HEK293T (cell line): ENCODE measurements at regions not wholly inside any gene's neighbourhood (a gene's known extent, or its start where the extent isn't known, plus 50 kb on each side); places are given as distances from the start of the nearest gene placed in this dataset.

Experiments used
- CTCF ChIA-PET: fragments of 350-600 bp; formaldehyde crosslinking; extraction: SDS; loops from one replicate; lab custom pipeline; 2021; ENCODE audit warnings: antibody characterized with exemption, inconsistent platforms; lab: Yijun Ruan, JAX
- POLR2A ChIA-PET: fragments of 350-600 bp; formaldehyde crosslinking; extraction: SDS; loops from one replicate; lab custom pipeline; 2020; ENCODE audit warnings: antibody characterized with exemption, inconsistent platforms; lab: Yijun Ruan, JAX
- DNase-seq: peaks from one replicate; pipeline ENCODE4 v3.0.0; 2012; ENCODE audit warnings: mixed read lengths; ENCODE audit errors: extremely low spot score
- ARNT ChIP-seq: fragments of 450-650 bp; IDR thresholded peaks from 2 replicates; pipeline ENCODE4 v1.6.1; 2017; ENCODE audit warnings: mild to moderate bottlenecking
- BHLHE40 ChIP-seq: fragments of 450-650 bp; IDR thresholded peaks from 2 replicates; pipeline ENCODE4 v1.6.1; 2016; ENCODE audit warnings: mild to moderate bottlenecking, moderate library complexity, borderline replicate concordance
- CTBP1 ChIP-seq: fragments of 450-650 bp; IDR thresholded peaks from 2 replicates; pipeline ENCODE4 v1.6.1; 2016; ENCODE audit warnings: borderline replicate concordance
- ELF4 ChIP-seq: fragments of 450-650 bp; IDR thresholded peaks from 2 replicates; pipeline ENCODE4 v1.6.1; 2017; ENCODE audit warnings: antibody characterized with exemption
- FOXA1 ChIP-seq: fragments of 450-650 bp; IDR thresholded peaks from 2 replicates; pipeline ENCODE4 v1.6.1; 2016; ENCODE audit warnings: mild to moderate bottlenecking
- FOXK2 ChIP-seq: fragments of 450-650 bp; IDR thresholded peaks from 2 replicates; pipeline ENCODE4 v1.6.1; 2016; ENCODE audit warnings: mild to moderate bottlenecking
- FOXM1 ChIP-seq: fragments of 450-650 bp; IDR thresholded peaks from 2 replicates; pipeline ENCODE4 v1.6.1; 2017; ENCODE audit warnings: mild to moderate bottlenecking, borderline replicate concordance
- HDGF ChIP-seq: fragments of 450-650 bp; IDR thresholded peaks from 2 replicates; pipeline ENCODE4 v1.6.1; 2017; ENCODE audit warnings: antibody characterized with exemption, borderline replicate concordance
- L3MBTL2 ChIP-seq: fragments of 450-650 bp; conservative IDR thresholded peaks from 2 replicates; pipeline ENCODE4 v1.6.1; 2016; ENCODE audit warnings: mild to moderate bottlenecking
- LEF1 ChIP-seq: fragments of 450-650 bp; IDR thresholded peaks from 2 replicates; pipeline ENCODE4 v1.6.1; 2017; ENCODE audit warnings: mild to moderate bottlenecking, borderline replicate concordance
- NFRKB ChIP-seq: fragments of 450-650 bp; IDR thresholded peaks from 2 replicates; pipeline ENCODE4 v1.6.1; 2016; ENCODE audit warnings: mild to moderate bottlenecking, moderate library complexity
- PKNOX1 ChIP-seq: fragments of 450-650 bp; IDR thresholded peaks from 2 replicates; pipeline ENCODE4 v1.6.1; 2016
- SP1 ChIP-seq: fragments of 450-650 bp; IDR thresholded peaks from 2 replicates; pipeline ENCODE4 v1.6.1; 2017
- SUZ12 ChIP-seq: fragments of 450-650 bp; IDR thresholded peaks from 2 replicates; pipeline ENCODE4 v1.6.1; 2016; ENCODE audit warnings: mild to moderate bottlenecking
- TARDBP ChIP-seq: fragments of 450-650 bp; IDR thresholded peaks from 2 replicates; pipeline ENCODE4 v1.6.1; 2016
- ZNF384 ChIP-seq: fragments of 450-650 bp; IDR thresholded peaks from 2 replicates; pipeline ENCODE4 v1.6.1; 2016

GRCh38 chrX:124690495-124690894 is 344.1 kb downstream of the SH2D1A start:
- ChIA-PET CTCF (no interaction called here), POLR2A (no interaction called here)
- no peak for DNase-seq
- TF ChIP-seq ZNF384 (no peak), BHLHE40 (no peak), NFRKB (no peak), L3MBTL2 (no peak), PKNOX1 (no peak), FOXK2 (no peak), LEF1 (no peak), SUZ12 (no peak), ELF4 (no peak), HDGF (no peak), SP1 (no peak), TARDBP (no peak), CTBP1 (no peak)

GRCh38 chrX:124699876-124700275 is 353.5 kb downstream of the SH2D1A start:
- CTCF ChIA-PET, result no interaction called here

GRCh38 chrX:124717537-124717936 is 371.2 kb downstream of the SH2D1A start:
- ChIA-PET POLR2A (no interaction called here), CTCF (no interaction called here)
- TF ChIP-seq BHLHE40 (no peak), CTBP1 (no peak), ZNF384 (no peak)

More at GRCh38 chrX:124699876-124700275, 353.5 kb downstream of the SH2D1A start:
- no peak for DNase-seq
- POLR2A ChIA-PET, result no interaction called here
- TF ChIP-seq FOXK2 (no peak), ARNT (no peak), FOXM1 (no peak), CTBP1 (no peak), NFRKB (no peak), L3MBTL2 (no peak), SUZ12 (no peak), BHLHE40 (no peak), LEF1 (no peak), PKNOX1 (no peak), FOXA1 (no peak), TARDBP (no peak), SP1 (no peak), ZNF384 (no peak), HDGF (no peak), ELF4 (no peak)

GRCh38 chrX:124719060-124719459 is 372.7 kb downstream of the SH2D1A start:
- no peak for DNase-seq
- CTCF ChIA-PET, result no interaction called here
- TF ChIP-seq BHLHE40 (no peak), ARNT (no peak), SUZ12 (no peak)
- POLR2A ChIA-PET, result no interaction called here

More at GRCh38 chrX:124717537-124717936, 371.2 kb downstream of the SH2D1A start:
- DNase-seq, result no peak

- ChIA-PET POLR2A (no interaction called here), CTCF (no interaction called here)
- no peak for DNase-seq
- TF ChIP-seq FOXM1 (no peak), PKNOX1 (no peak), NFRKB (no peak), SUZ12 (no peak), CTBP1 (no peak), FOXK2 (no peak), L3MBTL2 (no peak), BHLHE40 (no peak), ARNT (no peak), TARDBP (no peak), FOXA1 (no peak), HDGF (no peak), ZNF384 (no peak), SP1 (no peak), LEF1 (no peak), ELF4 (no peak)
These were observed 374.2 kb downstream of the SH2D1A start for GRCh38 chrX:124720532-124720931.

GRCh38 chrX:124725502-124725901 is 379.1 kb downstream of the SH2D1A start:
- ChIA-PET CTCF (no interaction called here), POLR2A (no interaction called here)
- TF ChIP-seq FOXA1, result no peak
- TF ChIP-seq PKNOX1, result no peak
- TF ChIP-seq SUZ12, result no peak
- TF ChIP-seq ZNF384, result no peak
- no peak for TF ChIP-seq ELF4
- no peak for TF ChIP-seq L3MBTL2
- TF ChIP-seq FOXK2, result no peak
- TF ChIP-seq ARNT, result no peak
- TF ChIP-seq FOXM1, result no peak
- TF ChIP-seq HDGF, result no peak
- no peak for TF ChIP-seq NFRKB
- no peak for TF ChIP-seq CTBP1
- TF ChIP-seq LEF1, result no peak
- TF ChIP-seq TARDBP, result no peak
- no peak for DNase-seq
